Neutrophil (primary cell): ENCODE measurements at regions not wholly inside any gene's neighbourhood (a gene's known extent, or its start where the extent isn't known, plus 50 kb on each side); places are given as distances from the start of the nearest gene placed in this dataset.

Source experiments
- H3K27ac ChIP-seq: fragments of 200-600 bp; sonication (generic); 2 replicates; pipeline ENCODE4 v1.5.1; 2016; ENCODE audit warnings: mild to moderate bottlenecking, moderate library complexity
- H3K27me3 ChIP-seq: fragments of 200-600 bp; sonication (generic); 2 replicates; pipeline ENCODE4 v1.6.0; 2016; ENCODE audit warnings: mild to moderate bottlenecking
- H3K36me3 ChIP-seq: fragments of 200-600 bp; sonication (generic); 2 replicates; pipeline ENCODE4 v1.5.1; 2017
- H3K4me1 ChIP-seq, 2 experiments: fragments of 200-600 bp in 1 of 2; sonication (generic) in 1 of 2; 1 replicate in 1 of 2; 2 replicates in 1 of 2; pipeline versions ENCODE4 v1.5.1 to v1.6.1; 2013 to 2016; ENCODE audit warnings: low read depth in 1 of 2, low read length in 1 of 2, mild to moderate bottlenecking in 1 of 2, moderate library complexity in 1 of 2; ENCODE audit not compliant: control insufficient read depth in 1 of 2, insufficient read depth in 1 of 2
- H3K4me3 ChIP-seq, 2 experiments: fragments of 200-600 bp in 1 of 2; sonication (generic) in 1 of 2; 1 replicate in 1 of 2; 2 replicates in 1 of 2; pipeline ENCODE4 v1.5.1; 2013 to 2016; ENCODE audit warnings: low read depth in 1 of 2, low read length in 1 of 2, mild to moderate bottlenecking in 1 of 2, moderate library complexity in 1 of 2
- H3K9me3 ChIP-seq: fragments of 200-600 bp; sonication (generic); 2 replicates; pipeline ENCODE4 v1.5.1; 2016
- TF ChIP-seq, protein P1 (sequence below): fragments of 200-600 bp; sonication (generic); IDR thresholded peaks from 2 replicates; pipeline ENCODE4 v1.5.1; 2016; ENCODE audit warnings: antibody characterized with exemption

DNA sequence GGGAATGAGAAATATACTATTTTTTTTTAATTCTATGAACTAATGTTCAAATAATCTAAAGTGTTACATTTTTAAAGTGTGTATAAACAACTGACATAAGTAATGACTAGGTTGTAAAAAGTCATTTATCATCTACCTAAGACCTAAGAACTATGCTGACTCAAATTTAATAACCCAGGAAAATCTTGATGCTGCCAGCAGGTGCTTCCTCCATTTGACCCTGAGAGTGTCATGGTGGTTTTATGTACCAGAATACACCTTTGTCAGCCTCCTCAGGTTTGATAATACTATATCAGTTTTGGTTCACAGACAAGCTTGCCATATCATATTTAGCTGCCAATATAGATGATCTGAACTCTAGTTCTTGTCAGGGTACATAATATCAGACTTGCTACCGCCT, 1151.2 kb downstream of the PCDH17 start:
- Histone ChIP-seq H3K4me3 (no peak overlapping the region), H3K27me3 (no peaks in the 10 kb centered on the region)
- TF ChIP-seq, protein P1, sequence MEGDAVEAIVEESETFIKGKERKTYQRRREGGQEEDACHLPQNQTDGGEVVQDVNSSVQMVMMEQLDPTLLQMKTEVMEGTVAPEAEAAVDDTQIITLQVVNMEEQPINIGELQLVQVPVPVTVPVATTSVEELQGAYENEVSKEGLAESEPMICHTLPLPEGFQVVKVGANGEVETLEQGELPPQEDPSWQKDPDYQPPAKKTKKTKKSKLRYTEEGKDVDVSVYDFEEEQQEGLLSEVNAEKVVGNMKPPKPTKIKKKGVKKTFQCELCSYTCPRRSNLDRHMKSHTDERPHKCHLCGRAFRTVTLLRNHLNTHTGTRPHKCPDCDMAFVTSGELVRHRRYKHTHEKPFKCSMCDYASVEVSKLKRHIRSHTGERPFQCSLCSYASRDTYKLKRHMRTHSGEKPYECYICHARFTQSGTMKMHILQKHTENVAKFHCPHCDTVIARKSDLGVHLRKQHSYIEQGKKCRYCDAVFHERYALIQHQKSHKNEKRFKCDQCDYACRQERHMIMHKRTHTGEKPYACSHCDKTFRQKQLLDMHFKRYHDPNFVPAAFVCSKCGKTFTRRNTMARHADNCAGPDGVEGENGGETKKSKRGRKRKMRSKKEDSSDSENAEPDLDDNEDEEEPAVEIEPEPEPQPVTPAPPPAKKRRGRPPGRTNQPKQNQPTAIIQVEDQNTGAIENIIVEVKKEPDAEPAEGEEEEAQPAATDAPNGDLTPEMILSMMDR, result no peak

DNA sequence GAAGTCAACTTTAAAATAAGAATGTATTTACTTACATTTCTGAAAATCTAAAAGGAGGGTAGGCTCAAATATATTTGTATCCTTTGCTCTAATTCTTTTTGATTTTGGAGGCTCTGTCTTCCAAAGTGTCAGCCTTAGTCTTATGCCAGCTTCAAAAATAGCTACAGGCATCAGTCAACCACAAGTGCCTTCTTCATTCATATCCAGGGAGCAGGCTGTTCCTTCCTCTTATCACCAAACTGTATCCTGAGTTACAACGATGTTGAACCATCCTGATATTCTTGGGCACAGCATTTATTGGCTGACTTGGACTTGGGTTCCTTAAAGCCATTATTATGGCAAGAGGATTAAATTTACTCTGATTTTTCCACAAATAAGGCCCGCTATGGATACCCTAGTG, 1161.3 kb downstream of the PCDH17 start:
- no peaks in the 10 kb centered on the region for H3K4me1 ChIP-seq
- no peaks in the 10 kb centered on the region for H3K27me3 ChIP-seq
- H3K4me3 ChIP-seq, result no peak overlapping the region
- no peak overlapping the region for H3K27ac ChIP-seq
- TF ChIP-seq, protein P1, result no peak
- H3K9me3 ChIP-seq, result no peaks in the 10 kb centered on the region
- H3K36me3 ChIP-seq, result no peaks in the 10 kb centered on the region

More for the DNA sequence above, 1151.2 kb downstream of the PCDH17 start:
- H3K9me3 ChIP-seq, result no peaks in the 10 kb centered on the region
- H3K27ac ChIP-seq, result no peak overlapping the region
- no peaks in the 10 kb centered on the region for H3K36me3 ChIP-seq
- no peaks in the 10 kb centered on the region for H3K4me1 ChIP-seq

DNA sequence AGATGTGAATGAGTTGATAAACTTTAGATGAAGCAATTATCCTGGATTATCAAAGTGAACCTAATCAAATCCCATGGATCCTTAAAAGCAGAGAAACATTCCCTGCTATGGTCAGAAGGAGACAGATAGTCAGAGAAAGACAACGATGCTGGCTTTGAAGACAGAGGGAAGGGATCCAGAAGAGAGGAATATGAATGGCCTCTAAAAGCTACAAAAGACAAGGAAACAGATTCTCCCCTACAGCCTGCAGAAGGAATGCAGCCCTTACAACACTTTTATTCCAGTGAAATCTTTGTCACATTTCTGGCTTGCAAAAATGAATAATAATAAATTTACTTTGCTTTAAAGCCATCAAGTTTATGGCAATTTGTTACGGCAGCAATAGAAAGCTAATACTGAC, 1164.2 kb downstream of the PCDH17 start:
- Histone ChIP-seq H3K27ac (no peak overlapping the region), H3K27me3 (no peaks in the 10 kb centered on the region), H3K36me3 (no peaks in the 10 kb centered on the region), H3K4me3 (no peak overlapping the region), H3K4me1 (no peaks in the 10 kb centered on the region), H3K9me3 (no peaks in the 10 kb centered on the region)
- TF ChIP-seq, protein P1, result no peak

DNA sequence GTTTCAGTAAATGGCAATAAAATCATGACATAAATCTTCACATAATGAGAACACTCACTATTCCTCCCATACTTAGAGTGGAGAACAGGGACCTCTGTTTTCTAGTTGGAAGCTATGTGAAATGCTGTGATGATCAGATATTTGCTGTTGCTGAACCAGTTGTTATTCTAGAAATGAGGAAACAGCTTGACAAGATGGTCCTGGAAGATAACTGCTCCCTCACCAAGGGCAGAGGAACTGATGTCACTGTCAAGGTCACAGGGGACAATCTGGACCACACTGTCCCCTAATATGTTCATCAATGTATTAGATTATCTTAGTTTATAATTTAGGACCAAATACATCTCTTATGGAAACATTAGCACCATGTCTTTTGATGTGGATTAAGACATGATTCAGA, 1173.3 kb downstream of the PCDH17 start:
- Histone ChIP-seq H3K27me3 (no peaks in the 10 kb centered on the region), H3K27ac (no peak overlapping the region), H3K4me3 (no peak overlapping the region), H3K9me3 (no peaks in the 10 kb centered on the region), H3K4me1 (no peaks in the 10 kb centered on the region), H3K36me3 (no peaks in the 10 kb centered on the region)
- TF ChIP-seq, protein P1, result no peak

DNA sequence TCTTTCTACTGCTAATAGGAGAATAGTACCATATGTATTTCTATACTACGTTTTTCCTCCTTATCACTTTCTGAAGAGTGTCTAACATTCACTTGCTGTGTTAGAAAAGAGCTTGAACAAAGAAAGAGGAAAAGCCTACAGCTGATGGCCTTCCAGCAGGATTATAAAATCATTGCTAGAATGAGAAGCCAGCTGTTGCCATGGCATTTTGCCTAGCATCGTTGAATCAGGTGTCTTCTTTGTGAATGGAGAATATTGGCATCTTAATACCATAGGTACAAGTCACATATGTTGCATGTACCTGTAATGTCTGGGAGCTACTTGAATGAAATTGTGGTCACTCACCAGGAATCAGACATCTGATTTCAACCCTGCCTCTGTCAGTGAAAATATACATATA, 1174.9 kb downstream of the PCDH17 start:
- no peaks in the 10 kb centered on the region for H3K36me3 ChIP-seq
- H3K9me3 ChIP-seq, result no peaks in the 10 kb centered on the region
- H3K27ac ChIP-seq, result no peak overlapping the region
- no peaks in the 10 kb centered on the region for H3K4me1 ChIP-seq
- no peak overlapping the region for H3K4me3 ChIP-seq
- no peaks in the 10 kb centered on the region for H3K27me3 ChIP-seq
- TF ChIP-seq, protein P1, result no peak

DNA sequence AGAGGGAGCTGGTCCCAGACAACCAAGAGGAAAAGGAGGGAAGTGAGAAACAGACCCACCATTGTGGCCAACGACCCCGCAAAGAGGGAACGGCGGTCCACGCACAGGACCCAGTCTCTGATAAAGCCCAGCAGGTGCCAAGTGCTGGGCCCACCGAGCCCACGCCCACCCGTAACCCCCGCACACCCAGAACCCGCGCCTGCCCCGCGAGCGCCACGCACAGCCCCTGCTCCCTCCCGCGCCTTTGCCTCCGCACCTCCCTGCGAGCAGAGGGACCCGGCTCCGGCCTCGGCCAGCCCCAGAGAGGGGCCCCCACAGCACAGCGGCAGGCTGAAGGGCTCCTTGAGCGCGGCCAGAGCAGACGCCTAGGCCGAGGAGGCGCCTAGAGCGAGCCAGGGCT, 1192.2 kb downstream of the PCDH17 start:
- H3K27ac ChIP-seq, result no peak overlapping the region
- H3K9me3 ChIP-seq, result peaks cover 4% of the 10 kb centered on the region
- no peak overlapping the region for H3K4me3 ChIP-seq
- H3K27me3 ChIP-seq, result no peaks in the 10 kb centered on the region
- TF ChIP-seq, protein P1, result no peak
- H3K36me3 ChIP-seq, result no peaks in the 10 kb centered on the region
- no peaks in the 10 kb centered on the region for H3K4me1 ChIP-seq
